ENCODE measurements at regions not wholly inside any gene's neighbourhood (a gene's known extent, or its start where the extent isn't known, plus 50 kb on each side); places are given as distances from the start of the nearest gene placed in this dataset.

GRCh38 chr20:19830211-19830785 is 72.2 kb downstream of the RIN2 start:
- no peak for DNase-seq (ENCODE audit: low read depth)
- CTCF ChIA-PET = no interaction called here
- no peak overlapping the region for H3K4me3 ChIP-seq (ENCODE audit: low read depth, low read length)
- TF ChIP-seq, protein P1, sequence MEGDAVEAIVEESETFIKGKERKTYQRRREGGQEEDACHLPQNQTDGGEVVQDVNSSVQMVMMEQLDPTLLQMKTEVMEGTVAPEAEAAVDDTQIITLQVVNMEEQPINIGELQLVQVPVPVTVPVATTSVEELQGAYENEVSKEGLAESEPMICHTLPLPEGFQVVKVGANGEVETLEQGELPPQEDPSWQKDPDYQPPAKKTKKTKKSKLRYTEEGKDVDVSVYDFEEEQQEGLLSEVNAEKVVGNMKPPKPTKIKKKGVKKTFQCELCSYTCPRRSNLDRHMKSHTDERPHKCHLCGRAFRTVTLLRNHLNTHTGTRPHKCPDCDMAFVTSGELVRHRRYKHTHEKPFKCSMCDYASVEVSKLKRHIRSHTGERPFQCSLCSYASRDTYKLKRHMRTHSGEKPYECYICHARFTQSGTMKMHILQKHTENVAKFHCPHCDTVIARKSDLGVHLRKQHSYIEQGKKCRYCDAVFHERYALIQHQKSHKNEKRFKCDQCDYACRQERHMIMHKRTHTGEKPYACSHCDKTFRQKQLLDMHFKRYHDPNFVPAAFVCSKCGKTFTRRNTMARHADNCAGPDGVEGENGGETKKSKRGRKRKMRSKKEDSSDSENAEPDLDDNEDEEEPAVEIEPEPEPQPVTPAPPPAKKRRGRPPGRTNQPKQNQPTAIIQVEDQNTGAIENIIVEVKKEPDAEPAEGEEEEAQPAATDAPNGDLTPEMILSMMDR (IDR thresholded peaks at IDR 0.05; ENCODE audit: insufficient read depth, low read depth, low read length) = no peak
- no peaks in the 10 kb centered on the region for H3K36me3 ChIP-seq (ENCODE audit: control insufficient read depth, insufficient read depth, low read length)
- POLR2A ChIA-PET = interaction anchor here (0.6 kb wide), 1 partner anchor 567 kb away, joined by 3 read pairs; no protein-coding TSS in a partner anchor
- H3K27me3 ChIP-seq (ENCODE audit: control insufficient read depth, insufficient read depth, low read length) = no peaks in the 10 kb centered on the region

DNA sequence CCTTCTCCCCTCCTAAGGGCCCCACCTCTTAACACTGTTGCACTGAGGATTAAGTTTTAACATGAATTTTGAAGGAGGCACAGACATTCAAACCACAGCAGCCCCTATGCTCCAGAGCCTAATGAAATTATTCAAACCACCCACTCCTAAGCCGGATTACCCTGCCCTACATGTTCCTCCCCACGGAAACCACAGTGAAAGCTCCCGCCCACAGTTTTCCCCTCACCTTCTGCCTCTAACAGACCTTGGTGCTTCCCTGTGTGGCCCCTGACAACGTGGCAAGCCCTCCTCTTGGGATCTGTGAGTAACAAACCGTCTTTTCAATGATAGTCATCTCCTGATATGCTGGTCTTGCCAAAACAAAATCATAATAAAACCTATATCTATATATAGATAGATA is 74.8 kb downstream of the RIN2 start:
- H3K4me3 ChIP-seq (ENCODE audit: low read depth, low read length) = no peak overlapping the region
- POLR2A ChIA-PET = no interaction called here
- CTCF ChIA-PET = interaction anchor here (1.0 kb wide), 1 partner anchor 12 kb away, joined by 3 read pairs; no protein-coding TSS in a partner anchor
- TF ChIP-seq, protein P1 (IDR thresholded peaks at IDR 0.05; ENCODE audit: insufficient read depth, low read depth, low read length) = no peak
- H3K36me3 ChIP-seq (ENCODE audit: control insufficient read depth, insufficient read depth, low read length) = no peaks in the 10 kb centered on the region
- no peak for DNase-seq (ENCODE audit: low read depth)
- no peaks in the 10 kb centered on the region for H3K27me3 ChIP-seq (ENCODE audit: control insufficient read depth, insufficient read depth, low read length)

GRCh38 chr20:19833395-19833794 is 75.3 kb downstream of the RIN2 start:
- ChIA-PET POLR2A (no interaction called here), CTCF (interaction anchor here (1.0 kb wide), 1 partner anchor 13 kb away, joined by 3 read pairs; no protein-coding TSS in a partner anchor)
- no peaks in the 10 kb centered on the region for H3K27me3 ChIP-seq (ENCODE audit: control insufficient read depth, insufficient read depth, low read length)
- TF ChIP-seq, protein P1 (IDR thresholded peaks at IDR 0.05; ENCODE audit: insufficient read depth, low read depth, low read length) = no peak
- H3K36me3 ChIP-seq (ENCODE audit: control insufficient read depth, insufficient read depth, low read length) = no peaks in the 10 kb centered on the region
- DNase-seq (ENCODE audit: low read depth) = peak; percentile 47
- H3K4me3 ChIP-seq (ENCODE audit: low read depth, low read length) = no peak overlapping the region

GRCh38 chr20:19834287-19834686 is 76.2 kb downstream of the RIN2 start:
- H3K27me3 ChIP-seq (ENCODE audit: control insufficient read depth, insufficient read depth, low read length) = no peaks in the 10 kb centered on the region
- POLR2A ChIA-PET = no interaction called here
- no peaks in the 10 kb centered on the region for H3K36me3 ChIP-seq (ENCODE audit: control insufficient read depth, insufficient read depth, low read length)
- no peak for DNase-seq (ENCODE audit: low read depth)
- TF ChIP-seq, protein P1 (IDR thresholded peaks at IDR 0.05; ENCODE audit: insufficient read depth, low read depth, low read length) = no peak
- no peak overlapping the region for H3K4me3 ChIP-seq (ENCODE audit: low read depth, low read length)
- CTCF ChIA-PET = interaction anchor here (0.9 kb wide), 1 partner anchor 18 kb away, joined by 3 read pairs; no protein-coding TSS in a partner anchor

GRCh38 chr20:19834783-19835182 is 76.7 kb downstream of the RIN2 start:
- CTCF ChIA-PET = no interaction called here
- Histone ChIP-seq H3K4me3 (ENCODE audit: low read depth, low read length) (no peak overlapping the region), H3K27me3 (ENCODE audit: control insufficient read depth, insufficient read depth, low read length) (no peaks in the 10 kb centered on the region), H3K36me3 (ENCODE audit: control insufficient read depth, insufficient read depth, low read length) (no peaks in the 10 kb centered on the region; the same call in 1 of the 2 replicates)
- POLR2A ChIA-PET = no interaction called here
- TF ChIP-seq, protein P1 (IDR thresholded peaks at IDR 0.05; ENCODE audit: insufficient read depth, low read depth, low read length) = no peak
- no peak for DNase-seq (ENCODE audit: low read depth)
